ENCODE measurements at regions not wholly inside any gene's neighbourhood (a gene's known extent, or its start where the extent isn't known, plus 50 kb on each side); places are given as distances from the start of the nearest gene placed in this dataset.

DNA sequence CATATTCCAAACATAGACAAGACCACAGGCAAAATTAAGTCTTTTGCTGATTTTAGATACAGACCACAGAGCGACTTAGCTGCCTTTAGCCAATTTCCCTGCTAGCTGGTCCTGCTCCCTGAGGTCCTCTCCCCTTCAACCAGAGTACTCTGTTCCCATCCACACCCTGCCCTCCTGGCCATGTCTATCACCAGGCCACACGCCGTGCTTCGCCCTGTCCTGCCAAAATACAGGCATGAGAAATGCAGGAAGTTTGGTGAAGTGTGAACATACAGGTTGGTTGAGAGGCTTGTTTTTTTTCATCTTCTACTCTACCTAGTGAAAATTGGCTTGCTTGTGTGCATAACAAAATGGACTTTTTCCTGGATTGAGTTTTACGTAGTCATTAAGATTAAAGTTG is 226.2 kb upstream of the TENM3 start:
- H3K4me3 Mint-ChIP-seq = no peak overlapping the region
- H3K27me3 ChIP-seq (ENCODE audit: control insufficient read depth in 2 of 2, insufficient read depth in 2 of 2, low read length in 2 of 2) = no peaks in the 10 kb centered on the region
- no peak for DNase-seq
- H3K27ac ChIP-seq (ENCODE audit: low read depth in 1 of 2, low read length in 2 of 2) = no peak overlapping the region
- TF ChIP-seq, protein P1, sequence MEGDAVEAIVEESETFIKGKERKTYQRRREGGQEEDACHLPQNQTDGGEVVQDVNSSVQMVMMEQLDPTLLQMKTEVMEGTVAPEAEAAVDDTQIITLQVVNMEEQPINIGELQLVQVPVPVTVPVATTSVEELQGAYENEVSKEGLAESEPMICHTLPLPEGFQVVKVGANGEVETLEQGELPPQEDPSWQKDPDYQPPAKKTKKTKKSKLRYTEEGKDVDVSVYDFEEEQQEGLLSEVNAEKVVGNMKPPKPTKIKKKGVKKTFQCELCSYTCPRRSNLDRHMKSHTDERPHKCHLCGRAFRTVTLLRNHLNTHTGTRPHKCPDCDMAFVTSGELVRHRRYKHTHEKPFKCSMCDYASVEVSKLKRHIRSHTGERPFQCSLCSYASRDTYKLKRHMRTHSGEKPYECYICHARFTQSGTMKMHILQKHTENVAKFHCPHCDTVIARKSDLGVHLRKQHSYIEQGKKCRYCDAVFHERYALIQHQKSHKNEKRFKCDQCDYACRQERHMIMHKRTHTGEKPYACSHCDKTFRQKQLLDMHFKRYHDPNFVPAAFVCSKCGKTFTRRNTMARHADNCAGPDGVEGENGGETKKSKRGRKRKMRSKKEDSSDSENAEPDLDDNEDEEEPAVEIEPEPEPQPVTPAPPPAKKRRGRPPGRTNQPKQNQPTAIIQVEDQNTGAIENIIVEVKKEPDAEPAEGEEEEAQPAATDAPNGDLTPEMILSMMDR (IDR thresholded peaks at IDR 0.05) = no peak
- no peaks in the 10 kb centered on the region for H3K4me1 Mint-ChIP-seq
- no peaks in the 10 kb centered on the region for H3K4me1 ChIP-seq (ENCODE audit: control insufficient read depth in 1 of 2, insufficient read depth in 2 of 2, low read length in 2 of 2)
- H3K9ac ChIP-seq (ENCODE audit: insufficient read depth, low read length, poor library complexity, severe bottlenecking) = no peak overlapping the region
- H3K27ac Mint-ChIP-seq = no peak overlapping the region
- no peak overlapping the region for H3K4me2 ChIP-seq (replicated peaks; ENCODE audit: extremely low read depth, low read length, poor library complexity, severe bottlenecking)
- no peaks in the 10 kb centered on the region for H3K79me2 ChIP-seq (ENCODE audit: insufficient read depth, low read length)
- H2AFZ ChIP-seq (ENCODE audit: insufficient read depth, low read depth, low read length, poor library complexity, severe bottlenecking) = no peak overlapping the region
- H4K20me1 ChIP-seq (ENCODE audit: insufficient read depth, low read length) = no peaks in the 10 kb centered on the region
- 100% methylated on average over 1 of the region's 5 CpGs for WGBS (ENCODE audit: insufficient coverage)
- H3K9me3 ChIP-seq (replicated peaks in 1 of 2; ENCODE audit: control insufficient read depth in 1 of 2, insufficient read depth in 1 of 2, low read length in 2 of 2) = peaks cover 0 to 4% of the 10 kb centered on the region in 2 donors
- H3K36me3 Mint-ChIP-seq = no peaks in the 10 kb centered on the region
- peaks cover 0 to 7% (median 3%) of the 10 kb centered on the region in 7 donors for H3K9me3 Mint-ChIP-seq
- intact Hi-C loops (cut with micrococcal nuclease) = no loop called here
- no peak overlapping the region for H3K4me3 ChIP-seq (replicated peaks in 1 of 3; ENCODE audit: low read depth in 2 of 3, low read length in 3 of 3)
- no peaks in the 10 kb centered on the region for H3K27me3 Mint-ChIP-seq (ENCODE audit: low read depth in 3 of 3)
- no peaks in the 10 kb centered on the region for H3K36me3 ChIP-seq (replicated peaks in 1 of 2; ENCODE audit: control insufficient read depth in 1 of 2, insufficient read depth in 2 of 2, low read length in 2 of 2)

DNA sequence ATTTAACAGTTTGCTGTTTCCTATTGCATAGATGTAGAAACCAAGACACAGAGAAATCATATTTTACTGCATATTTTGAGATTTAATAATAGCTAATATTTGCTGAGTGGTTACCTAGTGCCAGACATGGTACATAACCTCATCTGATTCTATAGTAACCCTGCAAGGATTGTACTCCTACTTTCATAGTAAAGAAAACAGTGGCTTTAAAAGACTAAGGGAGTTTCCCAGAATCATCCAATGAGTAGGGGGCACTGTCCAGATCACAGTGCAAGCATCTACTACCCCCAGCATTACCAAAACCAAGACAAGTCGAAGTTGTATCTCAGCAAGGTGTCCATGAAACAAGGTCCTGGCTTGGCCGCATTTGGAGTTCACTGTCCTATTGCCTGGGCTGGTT is 224.5 kb upstream of the TENM3 start:
- Histone ChIP-seq H3K36me3 (replicated peaks in 1 of 2; ENCODE audit: control insufficient read depth in 1 of 2, insufficient read depth in 2 of 2, low read length in 2 of 2) (no peaks in the 10 kb centered on the region), H3K4me1 (ENCODE audit: control insufficient read depth in 1 of 2, insufficient read depth in 2 of 2, low read length in 2 of 2) (no peaks in the 10 kb centered on the region), H3K4me2 (replicated peaks; ENCODE audit: extremely low read depth, low read length, poor library complexity, severe bottlenecking) (no peak overlapping the region), H4K20me1 (ENCODE audit: insufficient read depth, low read length) (no peaks in the 10 kb centered on the region), H3K9ac (ENCODE audit: insufficient read depth, low read length, poor library complexity, severe bottlenecking) (no peak overlapping the region), H2AFZ (ENCODE audit: insufficient read depth, low read depth, low read length, poor library complexity, severe bottlenecking) (no peak overlapping the region), H3K27me3 (ENCODE audit: control insufficient read depth in 2 of 2, insufficient read depth in 2 of 2, low read length in 2 of 2) (no peaks in the 10 kb centered on the region), H3K9me3 (replicated peaks in 1 of 2; ENCODE audit: control insufficient read depth in 1 of 2, insufficient read depth in 1 of 2, low read length in 2 of 2) (peaks cover 0 to 4% of the 10 kb centered on the region in 2 donors), H3K4me3 (replicated peaks in 1 of 3; ENCODE audit: low read depth in 2 of 3, low read length in 3 of 3) (no peak overlapping the region), H3K79me2 (ENCODE audit: insufficient read depth, low read length) (no peaks in the 10 kb centered on the region), H3K27ac (ENCODE audit: low read depth in 1 of 2, low read length in 2 of 2) (no peak overlapping the region)
- Mint-ChIP-seq H3K4me3 (no peak overlapping the region), H3K4me1 (no peaks in the 10 kb centered on the region), H3K9me3 (peaks cover 0 to 7% (median 3%) of the 10 kb centered on the region in 7 donors), H3K36me3 (no peaks in the 10 kb centered on the region), H3K27ac (no peak overlapping the region), H3K27me3 (ENCODE audit: low read depth in 3 of 3) (no peaks in the 10 kb centered on the region)
- intact Hi-C loops (cut with micrococcal nuclease) = no loop called here
- TF ChIP-seq, protein P1 (IDR thresholded peaks at IDR 0.05) = no peak
- no peak for DNase-seq
- 100% methylated on average over 1 of the region's 2 CpGs for WGBS (ENCODE audit: insufficient coverage)

All from CD14-positive monocyte (primary cell).